HCT116 (cell line): ENCODE measurements at regions not wholly inside any gene's neighbourhood (a gene's known extent, or its start where the extent isn't known, plus 50 kb on each side); places are given as distances from the start of the nearest gene placed in this dataset.

Source experiments
- ATAC-seq: fragments of 200-7000 bp; cut with Tn5 transposase; 2 replicates; pipeline ENCODE4 v1.9.1; 2020; ENCODE audit warnings: mild to moderate bottlenecking, moderate library complexity
- BruUV-seq: library from RNA; stranded (reverse); fragments of 400-500 nt; replicated peaks from 2 replicates; lab custom pipeline; 2021; lab: Mats Ljungman, UMichigan
- CTCF ChIA-PET: fragments of 300-600 bp; sonication (Branson Sonifier 250); formaldehyde crosslinking; loops from one replicate; lab custom pipeline; 2021; ENCODE audit warnings: antibody characterized with exemption; lab: Charles Lee
- POLR2A ChIA-PET: fragments of 300-600, 350-600 bp; sonication (Branson Sonifier 250); formaldehyde crosslinking; loops from one replicate; lab custom pipeline; 2021; ENCODE audit warnings: antibody characterized with exemption; lab: Charles Lee
- RAD21 ChIA-PET, 2 experiments: fragments of 300-600 bp; sonication (Branson Sonifier 250); formaldehyde crosslinking; loops; one replicate each; lab custom pipeline; 2023; ENCODE audit warnings: low total read pairs in 2 of 2; ENCODE audit not compliant: uncharacterized antibody in 2 of 2, unreplicated experiment in 2 of 2, low non-redundant PET in 1 of 2; lab: Charles Lee
- DNase-seq: peaks from one replicate; pipeline ENCODE4 v3.0.0-alpha.2; 2010; ENCODE audit warnings: low read depth, low spot score
- H2AFZ ChIP-seq: fragments of 200-600 bp; shearing (Covaris generic), sonication (generic); 2 replicates; pipeline ENCODE4 v1.6.1; 2017; ENCODE audit warnings: low read depth, mixed run types, mixed read lengths, antibody characterized with exemption, low read length; ENCODE audit not compliant: poor library complexity, severe bottlenecking
- H3K27ac ChIP-seq: 2 replicates; pipeline ENCODE4 v1.5.1; 2012; ENCODE audit warnings: low read depth, low read length
- H3K27me3 ChIP-seq: fragments of 200-600 bp; sonication (generic); 2 replicates; pipeline ENCODE4 v1.6.1; 2016; ENCODE audit warnings: mixed run types, low read length, mixed read lengths; ENCODE audit not compliant: insufficient read depth
- H3K36me3 ChIP-seq, 2 experiments: fragments of 200-500 bp in 1 of 2; fragments of 200-600 bp in 1 of 2; sonication (Bioruptor generic) in 1 of 2; sonication (generic) in 1 of 2; 2 replicates each; pipeline versions ENCODE4 v1.5.1 to v1.6.1; 2014 to 2016; ENCODE audit warnings: low read length in 2 of 2, inconsistent platforms in 1 of 2, mixed read lengths in 1 of 2, mixed run types in 1 of 2; ENCODE audit not compliant: insufficient read depth in 2 of 2, control insufficient read depth in 1 of 2
- H3K4me1 ChIP-seq, 2 experiments: fragments of 200-600 bp in 1 of 2; sonication (generic) in 1 of 2; 2 replicates each; pipeline versions ENCODE4 v1.5.1 to v1.6.1; 2012 to 2017; ENCODE audit warnings: low read length in 2 of 2, inconsistent platforms in 1 of 2, mild to moderate bottlenecking in 1 of 2, mixed read lengths in 1 of 2, mixed run types in 1 of 2, moderate library complexity in 1 of 2; ENCODE audit not compliant: insufficient read depth in 2 of 2, control insufficient read depth in 1 of 2
- H3K4me2 ChIP-seq: fragments of 200-600 bp; sonication (generic); 2 replicates; pipeline ENCODE4 v1.6.1; 2017; ENCODE audit warnings: mixed run types, low read length, mixed read lengths
- H3K4me3 ChIP-seq, 2 experiments: fragments of 200-600 bp in 1 of 2; sonication (generic) in 1 of 2; replicated peaks in 1 of 2; 2 replicates each; pipeline ENCODE4 v1.5.1; 2011 to 2016; ENCODE audit warnings: low read length in 2 of 2, control low read depth in 1 of 2, low read depth in 1 of 2, mild to moderate bottlenecking in 1 of 2, mixed read lengths in 1 of 2, mixed run types in 1 of 2
- H3K79me2 ChIP-seq: fragments of 200-600 bp; sonication (generic); 2 replicates; pipeline ENCODE4 v1.6.1; 2017; ENCODE audit warnings: mild to moderate bottlenecking, mixed run types, low read length, moderate library complexity, mixed read lengths; ENCODE audit not compliant: insufficient read depth
- H3K9ac ChIP-seq: fragments of 200-600 bp; sonication (generic); 2 replicates; pipeline ENCODE4 v1.6.1; 2016; ENCODE audit warnings: low read length, mixed read lengths
- H3K9me2 ChIP-seq: fragments of 200-600 bp; sonication (generic), shearing (Covaris generic); 2 replicates; pipeline ENCODE4 v1.6.1; 2017; ENCODE audit warnings: mixed run types, mild to moderate bottlenecking, moderate library complexity; ENCODE audit not compliant: insufficient read depth
- H3K9me3 ChIP-seq, 2 experiments: fragments of 200-500 bp in 1 of 2; fragments of 200-600 bp in 1 of 2; sonication (Bioruptor generic) in 1 of 2; sonication (generic) in 1 of 2; 2 replicates each; pipeline ENCODE4 v1.6.1; 2014 to 2017; ENCODE audit warnings: low read length in 2 of 2, mixed read lengths in 2 of 2, inconsistent platforms in 1 of 2, low read depth in 1 of 2, mild to moderate bottlenecking in 1 of 2, mixed run types in 1 of 2, moderate library complexity in 1 of 2; ENCODE audit not compliant: control insufficient read depth in 1 of 2, insufficient read depth in 1 of 2
- H4K20me1 ChIP-seq: fragments of 200-600 bp; sonication (generic), shearing (Covaris generic); 2 replicates; pipeline ENCODE4 v1.6.1; 2017; ENCODE audit warnings: mixed run types, mild to moderate bottlenecking, moderate library complexity; ENCODE audit not compliant: insufficient read depth
- CBX3 ChIP-seq: IDR thresholded peaks from 2 replicates; pipeline ENCODE4 v1.6.1; 2012; ENCODE audit warnings: low read depth
- CEBPB ChIP-seq: IDR thresholded peaks from 2 replicates; pipeline ENCODE4 v1.6.1; 2012; ENCODE audit warnings: low read depth
- CTCF ChIP-seq, 3 experiments: fragments of 200-600 bp in 1 of 3; sonication (generic) in 1 of 3; IDR thresholded peaks in 2 of 3; conservative IDR thresholded peaks in 1 of 3; 2 replicates each; pipeline ENCODE4 v1.5.1; 2012 to 2017; ENCODE audit warnings: low read depth in 2 of 3, low read length in 2 of 3, antibody characterized with exemption in 1 of 3, borderline replicate concordance in 1 of 3, control low read depth in 1 of 3, mild to moderate bottlenecking in 1 of 3, mixed read lengths in 1 of 3, mixed run types in 1 of 3, moderate library complexity in 1 of 3; ENCODE audit not compliant: insufficient read depth in 1 of 3
- EGR1 ChIP-seq: IDR thresholded peaks from 2 replicates; pipeline ENCODE4 v1.6.1; 2012; ENCODE audit warnings: low read depth
- EZH2 ChIP-seq: fragments of 200-600 bp; sonication (generic); IDR thresholded peaks from 2 replicates; pipeline ENCODE4 v1.6.1; 2017; ENCODE audit warnings: antibody characterized with exemption, mixed run types
- JUND ChIP-seq: IDR thresholded peaks from 2 replicates; pipeline ENCODE4 v1.6.1; 2012
- POLR2A ChIP-seq: IDR thresholded peaks from 2 replicates; pipeline ENCODE4 v1.7.0; 2011; ENCODE audit warnings: borderline replicate concordance; ENCODE audit not compliant: insufficient read depth, insufficient read length; ENCODE audit errors: extremely low read depth
- RAD21 ChIP-seq: IDR thresholded peaks from 2 replicates; pipeline ENCODE4 v1.6.1; 2012; ENCODE audit warnings: low read depth, mild to moderate bottlenecking
- REST ChIP-seq: IDR thresholded peaks from 2 replicates; pipeline ENCODE4 v1.6.1; 2012; ENCODE audit warnings: low read depth
- SP1 ChIP-seq: IDR thresholded peaks from 2 replicates; pipeline ENCODE4 v1.6.1; 2012; ENCODE audit warnings: low read depth
- SRF ChIP-seq: IDR thresholded peaks from 2 replicates; pipeline ENCODE4 v1.6.1; 2012; ENCODE audit warnings: low read depth
- YY1 ChIP-seq: IDR thresholded peaks from 2 replicates; pipeline ENCODE4 v1.6.1; 2011; ENCODE audit warnings: low read length, low read depth, moderate library complexity, mild to moderate bottlenecking; ENCODE audit not compliant: insufficient replicate concordance; ENCODE audit errors: extremely low read depth
- ZBTB33 ChIP-seq: IDR thresholded peaks from 2 replicates; pipeline ENCODE4 v1.6.1; 2011; ENCODE audit warnings: mild to moderate bottlenecking, low read length, moderate library complexity; ENCODE audit not compliant: insufficient replicate concordance; ENCODE audit errors: extremely low read depth
- ZFX ChIP-seq: fragments of 450-650 bp; IDR thresholded peaks from 2 replicates; pipeline ENCODE4 v1.6.1; 2017
- intact Hi-C: fragments of 100-400 bp; cut with micrococcal nuclease; formaldehyde crosslinking; loops from 2 replicates; pipeline ENCODE4 v1.10.0; 2022

GRCh38 chr2:36222485-36222884, 133.1 kb upstream of the CRIM1 start:
- H3K9ac ChIP-seq, result no peak overlapping the region
- no TSS peak for BruUV-seq
- H3K36me3 ChIP-seq, result no peaks in the 10 kb centered on the region
- no peaks in the 10 kb centered on the region for H3K4me1 ChIP-seq
- TF ChIP-seq SP1 (no peak), RAD21 (no peak), REST (no peak), EGR1 (no peak), EZH2 (no peak), CEBPB (no peak), CBX3 (no peak), POLR2A (no peak), YY1 (no peak), SRF (no peak), JUND (no peak), ZFX (no peak), ZBTB33 (no peak), CTCF (IDR thresholded peaks at IDR 0.05 in 2 of 3, conservative IDR thresholded peaks at IDR 0.05 in 1 of 3; ENCODE audit: borderline replicate concordance in 1 of 3, insufficient read depth in 1 of 3, low read depth in 2 of 3, low read length in 2 of 3) (no peak)
- POLR2A ChIA-PET, result no interaction called here
- no peak for ATAC-seq
- no peaks in the 10 kb centered on the region for H3K79me2 ChIP-seq
- DNase-seq, result no peak
- H3K4me3 ChIP-seq, result no peak overlapping the region
- H3K27ac ChIP-seq, result no peak overlapping the region
- H2AFZ ChIP-seq, result no peak overlapping the region
- CTCF ChIA-PET, result no interaction called here
- H3K27me3 ChIP-seq, result no peaks in the 10 kb centered on the region
- intact Hi-C loops, result no loop called here
- no peaks in the 10 kb centered on the region for H3K9me3 ChIP-seq
- RAD21 ChIA-PET, result no interaction called here
- no peak overlapping the region for H3K4me2 ChIP-seq
- H3K9me2 ChIP-seq, result no peaks in the 10 kb centered on the region
- no peaks in the 10 kb centered on the region for H4K20me1 ChIP-seq
